HCT116 (cell line): ENCODE measurements at regions not wholly inside any gene's neighbourhood (a gene's known extent, or its start where the extent isn't known, plus 50 kb on each side); places are given as distances from the start of the nearest gene placed in this dataset.

ENCODE experiments used
- JUND ChIP-seq: IDR thresholded peaks from 2 replicates; pipeline ENCODE4 v1.6.1; 2012
- POLR2A ChIP-seq: IDR thresholded peaks from 2 replicates; pipeline ENCODE4 v1.7.0; 2011; ENCODE audit warnings: borderline replicate concordance; ENCODE audit not compliant: insufficient read depth, insufficient read length; ENCODE audit errors: extremely low read depth
- ZNF274 ChIP-seq: fragments of 200-500 bp; sonication (Bioruptor generic); IDR thresholded peaks from 2 replicates; pipeline ENCODE4 v1.6.1; 2014; ENCODE audit warnings: mild to moderate bottlenecking, low read depth, low read length, inconsistent platforms
- TF ChIP-seq, protein P1 (sequence below), 3 experiments: fragments of 200-600 bp in 1 of 3; sonication (generic) in 1 of 3; IDR thresholded peaks in 2 of 3; conservative IDR thresholded peaks in 1 of 3; 2 replicates each; pipeline ENCODE4 v1.5.1; 2012 to 2017; ENCODE audit warnings: low read depth in 2 of 3, low read length in 2 of 3, antibody characterized with exemption in 1 of 3, borderline replicate concordance in 1 of 3, control low read depth in 1 of 3, mild to moderate bottlenecking in 1 of 3, mixed read lengths in 1 of 3, mixed run types in 1 of 3, moderate library complexity in 1 of 3; ENCODE audit not compliant: insufficient read depth in 1 of 3

- TF ChIP-seq, protein P1, sequence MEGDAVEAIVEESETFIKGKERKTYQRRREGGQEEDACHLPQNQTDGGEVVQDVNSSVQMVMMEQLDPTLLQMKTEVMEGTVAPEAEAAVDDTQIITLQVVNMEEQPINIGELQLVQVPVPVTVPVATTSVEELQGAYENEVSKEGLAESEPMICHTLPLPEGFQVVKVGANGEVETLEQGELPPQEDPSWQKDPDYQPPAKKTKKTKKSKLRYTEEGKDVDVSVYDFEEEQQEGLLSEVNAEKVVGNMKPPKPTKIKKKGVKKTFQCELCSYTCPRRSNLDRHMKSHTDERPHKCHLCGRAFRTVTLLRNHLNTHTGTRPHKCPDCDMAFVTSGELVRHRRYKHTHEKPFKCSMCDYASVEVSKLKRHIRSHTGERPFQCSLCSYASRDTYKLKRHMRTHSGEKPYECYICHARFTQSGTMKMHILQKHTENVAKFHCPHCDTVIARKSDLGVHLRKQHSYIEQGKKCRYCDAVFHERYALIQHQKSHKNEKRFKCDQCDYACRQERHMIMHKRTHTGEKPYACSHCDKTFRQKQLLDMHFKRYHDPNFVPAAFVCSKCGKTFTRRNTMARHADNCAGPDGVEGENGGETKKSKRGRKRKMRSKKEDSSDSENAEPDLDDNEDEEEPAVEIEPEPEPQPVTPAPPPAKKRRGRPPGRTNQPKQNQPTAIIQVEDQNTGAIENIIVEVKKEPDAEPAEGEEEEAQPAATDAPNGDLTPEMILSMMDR (IDR thresholded peaks at IDR 0.05 in 2 of 3, conservative IDR thresholded peaks at IDR 0.05 in 1 of 3; ENCODE audit: borderline replicate concordance in 1 of 3, insufficient read depth in 1 of 3, low read depth in 2 of 3, low read length in 2 of 3) = no peak
- no peak for TF ChIP-seq JUND
- no peak for TF ChIP-seq ZNF274
- TF ChIP-seq POLR2A = no peak
These were observed 238.4 kb downstream of the ZEB2 start for GRCh38 chr2:144281476-144281875.
